Astrocyte (in vitro differentiated cells and primary cell): ENCODE measurements at regions not wholly inside any gene's neighbourhood (a gene's known extent, or its start where the extent isn't known, plus 50 kb on each side); places are given as distances from the start of the nearest gene placed in this dataset.

Experiments
- DNase-seq: peaks from one replicate; pipeline ENCODE4 v3.0.0-alpha.2; 2010; ENCODE audit warnings: low read depth
- FAIRE-seq: peaks from 2 replicates; lab custom pipeline; 2011; peaks lifted over from hg19 to GRCh38; lab: Jason Lieb, UNC
- H2AFZ ChIP-seq: 2 replicates; pipeline ENCODE4 v1.6.0; 2012; ENCODE audit warnings: low read depth, low read length, inconsistent platforms
- H3K27ac ChIP-seq: 2 replicates; pipeline ENCODE4 v1.5.1; 2011; ENCODE audit warnings: low read depth, low read length, inconsistent platforms
- H3K27me3 ChIP-seq: 2 replicates; pipeline ENCODE4 v1.6.0; 2011; ENCODE audit warnings: low read length, inconsistent platforms; ENCODE audit not compliant: insufficient read depth
- H3K36me3 ChIP-seq: 2 replicates; pipeline ENCODE4 v1.5.1; 2011; ENCODE audit warnings: low read length, inconsistent platforms; ENCODE audit not compliant: insufficient read depth
- H3K4me1 ChIP-seq: 2 replicates; pipeline ENCODE4 v1.5.1; 2011; ENCODE audit warnings: low read length, inconsistent platforms; ENCODE audit not compliant: insufficient read depth
- H3K4me2 ChIP-seq: 2 replicates; pipeline ENCODE4 v1.6.0; 2012; ENCODE audit warnings: low read length, inconsistent platforms
- H3K4me3 ChIP-seq: 2 replicates; pipeline ENCODE4 v1.5.1; 2011; ENCODE audit warnings: low read depth, mild to moderate bottlenecking, low read length, inconsistent platforms; ENCODE audit not compliant: insufficient read depth
- H3K79me2 ChIP-seq: 2 replicates; pipeline ENCODE4 v1.6.0; 2012; ENCODE audit warnings: mild to moderate bottlenecking, low read length, inconsistent platforms; ENCODE audit not compliant: insufficient read depth
- H3K9ac ChIP-seq: 2 replicates; pipeline ENCODE4 v1.6.0; 2012; ENCODE audit warnings: mild to moderate bottlenecking, low read length, inconsistent platforms
- H3K9me3 ChIP-seq: 2 replicates; pipeline ENCODE4 v1.5.1; 2012; ENCODE audit warnings: low read depth, mild to moderate bottlenecking, low read length, inconsistent platforms; ENCODE audit not compliant: insufficient read depth
- H4K20me1 ChIP-seq: 2 replicates; pipeline ENCODE4 v1.6.0; 2012; ENCODE audit warnings: low read length, inconsistent platforms; ENCODE audit not compliant: insufficient read depth
- H3K27ac Mint-ChIP-seq: one replicate; pipeline ENCODE4 v1.8.0; 2021; ENCODE audit warnings: mild to moderate bottlenecking, mixed read lengths; ENCODE audit not compliant: unreplicated experiment
- H3K27me3 Mint-ChIP-seq: one replicate; pipeline ENCODE4 v1.8.0; 2021; ENCODE audit warnings: low read depth, mixed read lengths; ENCODE audit not compliant: unreplicated experiment
- H3K36me3 Mint-ChIP-seq: one replicate; pipeline ENCODE4 v1.8.0; 2021; ENCODE audit warnings: low read depth, mixed read lengths; ENCODE audit not compliant: unreplicated experiment
- H3K4me1 Mint-ChIP-seq: one replicate; pipeline ENCODE4 v1.8.0; 2021; ENCODE audit warnings: low read depth, mixed read lengths; ENCODE audit not compliant: unreplicated experiment
- H3K4me3 Mint-ChIP-seq: one replicate; pipeline ENCODE4 v1.8.0; 2021; ENCODE audit warnings: mild to moderate bottlenecking, moderate library complexity, mixed read lengths; ENCODE audit not compliant: unreplicated experiment
- H3K9me3 Mint-ChIP-seq: one replicate; pipeline ENCODE4 v1.8.0; 2021; ENCODE audit warnings: mild to moderate bottlenecking, mixed read lengths; ENCODE audit not compliant: unreplicated experiment
- CTCF ChIP-seq: IDR thresholded peaks from 2 replicates; pipeline ENCODE4 v1.5.1; 2011; ENCODE audit warnings: low read depth, mild to moderate bottlenecking, inconsistent platforms, low read length, moderate library complexity; ENCODE audit not compliant: insufficient read depth
- EZH2 ChIP-seq: IDR thresholded peaks from 2 replicates; pipeline ENCODE4 v1.6.1; 2012; ENCODE audit warnings: mild to moderate bottlenecking, low read length, inconsistent platforms; ENCODE audit not compliant: insufficient read depth

GRCh38 chr14:29461101-29461500 lies 466.5 kb downstream of the PRKD1 start:
- H3K36me3 Mint-ChIP-seq, result no peaks in the 10 kb centered on the region
- Histone ChIP-seq H3K27ac (no peak overlapping the region), H3K79me2 (no peaks in the 10 kb centered on the region), H3K4me3 (no peak overlapping the region), H4K20me1 (no peaks in the 10 kb centered on the region), H3K36me3 (no peaks in the 10 kb centered on the region), H3K4me1 (no peaks in the 10 kb centered on the region), H3K4me2 (peak overlapping the region; percentile 43), H3K9me3 (no peaks in the 10 kb centered on the region), H3K9ac (no peak overlapping the region), H2AFZ (no peak overlapping the region), H3K27me3 (no peaks in the 10 kb centered on the region)
- no peak for DNase-seq
- H3K27me3 Mint-ChIP-seq, result no peaks in the 10 kb centered on the region
- FAIRE-seq, result no peak
- H3K4me1 Mint-ChIP-seq, result no peaks in the 10 kb centered on the region
- H3K27ac Mint-ChIP-seq, result no peak overlapping the region
- TF ChIP-seq CTCF, result no peak
- no peak for TF ChIP-seq EZH2
- H3K9me3 Mint-ChIP-seq, result no peaks in the 10 kb centered on the region
- H3K4me3 Mint-ChIP-seq, result no peak overlapping the region

DNA sequence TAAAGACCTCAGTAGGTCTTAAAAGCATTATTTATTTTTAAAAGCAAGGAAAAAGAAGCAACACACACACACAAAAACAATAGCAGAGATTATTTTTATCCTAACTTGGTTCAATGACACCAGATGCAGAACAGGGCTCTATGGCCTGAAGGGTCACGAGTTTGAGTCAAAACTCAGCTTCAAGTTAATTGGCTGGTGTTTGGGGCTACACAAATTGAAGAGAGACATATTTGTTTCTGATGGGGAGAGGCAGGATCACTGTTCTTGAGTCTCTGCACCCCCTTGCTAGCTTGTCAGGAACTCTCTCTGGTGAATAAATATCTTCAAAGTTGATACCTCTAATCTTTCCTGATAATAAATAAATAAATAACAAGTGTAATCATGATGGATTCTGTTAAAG lies 466.1 kb downstream of the PRKD1 start:
- Mint-ChIP-seq H3K9me3 (no peaks in the 10 kb centered on the region), H3K4me1 (no peaks in the 10 kb centered on the region), H3K4me3 (no peak overlapping the region), H3K27ac (no peak overlapping the region), H3K27me3 (no peaks in the 10 kb centered on the region), H3K36me3 (no peaks in the 10 kb centered on the region)
- FAIRE-seq (no peak), DNase-seq (no peak)
- Histone ChIP-seq H3K4me3 (no peak overlapping the region), H3K4me2 (no peak overlapping the region), H4K20me1 (no peaks in the 10 kb centered on the region), H2AFZ (no peak overlapping the region), H3K27me3 (no peaks in the 10 kb centered on the region), H3K4me1 (no peaks in the 10 kb centered on the region), H3K9me3 (no peaks in the 10 kb centered on the region), H3K9ac (no peak overlapping the region), H3K27ac (no peak overlapping the region), H3K36me3 (no peaks in the 10 kb centered on the region), H3K79me2 (no peaks in the 10 kb centered on the region)
- TF ChIP-seq CTCF (no peak), EZH2 (no peak)

- H3K36me3 Mint-ChIP-seq, result no peaks in the 10 kb centered on the region
- H3K4me1 ChIP-seq, result no peaks in the 10 kb centered on the region
- no peak overlapping the region for H3K27ac ChIP-seq
- no peaks in the 10 kb centered on the region for H3K9me3 ChIP-seq
- no peaks in the 10 kb centered on the region for H3K4me1 Mint-ChIP-seq
- H3K27me3 ChIP-seq, result no peaks in the 10 kb centered on the region
- no peak overlapping the region for H3K4me2 ChIP-seq
- H3K9me3 Mint-ChIP-seq, result no peaks in the 10 kb centered on the region
- no peak overlapping the region for H3K4me3 ChIP-seq
- no peak overlapping the region for H3K4me3 Mint-ChIP-seq
- no peaks in the 10 kb centered on the region for H3K36me3 ChIP-seq
- H3K27ac Mint-ChIP-seq, result no peak overlapping the region
- no peak overlapping the region for H2AFZ ChIP-seq
- TF ChIP-seq CTCF (no peak), EZH2 (no peak)
- H4K20me1 ChIP-seq, result no peaks in the 10 kb centered on the region
- DNase-seq (no peak), FAIRE-seq (no peak)
- H3K79me2 ChIP-seq, result no peaks in the 10 kb centered on the region
- H3K9ac ChIP-seq, result no peak overlapping the region
- H3K27me3 Mint-ChIP-seq, result no peaks in the 10 kb centered on the region
These were observed 465.3 kb downstream of the PRKD1 start for GRCh38 chr14:29462321-29462720.
